Mesothelial cell of epicardium (in vitro differentiated cells): ENCODE measurements at regions not wholly inside any gene's neighbourhood (a gene's known extent, or its start where the extent isn't known, plus 50 kb on each side); places are given as distances from the start of the nearest gene placed in this dataset. TPM values are rescaled to one million over a fixed set of nuclear protein-coding genes. Genes with fewer than 3 reads are reported as not detected.
"Not testable (repeated sequence)": the region's sequence is repeated elsewhere in the genome, so short reads cannot be mapped to it uniquely, and the experiment has no call there.

ENCODE experiments used
- DNase-seq, 2 experiments: peaks; one replicate each; pipeline ENCODE4 v3.0.0; 2021; ENCODE audit warnings: low spot score in 2 of 2; ENCODE audit not compliant: unreplicated experiment in 2 of 2
- H3K27ac Mint-ChIP-seq: 2 replicates; pipeline ENCODE4 v1.8.0; 2021; ENCODE audit warnings: mixed read lengths
- H3K27me3 Mint-ChIP-seq: 2 replicates; pipeline ENCODE4 v1.8.0; 2021; ENCODE audit warnings: low read depth, mixed read lengths
- H3K36me3 Mint-ChIP-seq: 2 replicates; pipeline ENCODE4 v1.8.0; 2021; ENCODE audit warnings: mixed read lengths
- H3K4me1 Mint-ChIP-seq: 2 replicates; pipeline ENCODE4 v1.8.0; 2021; ENCODE audit warnings: mixed read lengths
- H3K4me3 Mint-ChIP-seq: 2 replicates; pipeline ENCODE4 v1.8.0; 2021; ENCODE audit warnings: mild to moderate bottlenecking, moderate library complexity, mixed read lengths
- H3K9me3 Mint-ChIP-seq: 2 replicates; pipeline ENCODE4 v1.8.0; 2021; ENCODE audit warnings: mixed read lengths
- microRNA-seq: library from miRNA; unstranded; fragments of <30 nt; microRNA quantifications from one replicate; pipeline ENCODE4 v1.2.0, GENCODE V29; 2021; ENCODE audit warnings: inconsistent platforms, mixed read lengths
- TF ChIP-seq, protein P1 (sequence below): fragments of 200-600 bp; sonication (generic); IDR thresholded peaks from one replicate; pipeline ENCODE4 v1.5.0; 2021; ENCODE audit warnings: antibody characterized with exemption; ENCODE audit not compliant: unreplicated experiment

DNA sequence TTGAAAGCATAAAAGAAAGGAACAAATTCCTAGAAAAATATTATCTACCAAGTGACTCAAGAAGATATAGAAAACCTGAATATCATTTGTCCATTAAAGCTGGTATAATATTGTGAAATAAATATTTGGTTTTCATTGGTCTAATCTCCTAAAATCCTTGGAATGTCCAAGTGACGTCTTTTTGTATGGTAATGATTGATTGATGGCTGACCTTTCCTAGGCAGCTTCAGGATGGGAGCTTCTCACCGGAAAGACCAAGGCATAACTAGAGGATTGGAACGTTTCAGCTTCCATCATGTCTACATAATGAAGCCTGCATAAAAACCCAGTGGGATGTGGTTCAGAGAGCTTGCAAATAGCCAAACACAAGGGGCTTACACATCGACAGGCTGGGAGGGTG, 57.6 kb upstream of the MAN1A1 start:
- DNase-seq = no peak
- Mint-ChIP-seq H3K9me3 (peaks cover 36% of the 10 kb centered on the region), H3K4me1 (no peaks in the 10 kb centered on the region), H3K4me3 (no peak overlapping the region), H3K36me3 (peaks cover 5% of the 10 kb centered on the region), H3K27me3 (no peaks in the 10 kb centered on the region), H3K27ac (no peak overlapping the region)
- TF ChIP-seq, protein P1, sequence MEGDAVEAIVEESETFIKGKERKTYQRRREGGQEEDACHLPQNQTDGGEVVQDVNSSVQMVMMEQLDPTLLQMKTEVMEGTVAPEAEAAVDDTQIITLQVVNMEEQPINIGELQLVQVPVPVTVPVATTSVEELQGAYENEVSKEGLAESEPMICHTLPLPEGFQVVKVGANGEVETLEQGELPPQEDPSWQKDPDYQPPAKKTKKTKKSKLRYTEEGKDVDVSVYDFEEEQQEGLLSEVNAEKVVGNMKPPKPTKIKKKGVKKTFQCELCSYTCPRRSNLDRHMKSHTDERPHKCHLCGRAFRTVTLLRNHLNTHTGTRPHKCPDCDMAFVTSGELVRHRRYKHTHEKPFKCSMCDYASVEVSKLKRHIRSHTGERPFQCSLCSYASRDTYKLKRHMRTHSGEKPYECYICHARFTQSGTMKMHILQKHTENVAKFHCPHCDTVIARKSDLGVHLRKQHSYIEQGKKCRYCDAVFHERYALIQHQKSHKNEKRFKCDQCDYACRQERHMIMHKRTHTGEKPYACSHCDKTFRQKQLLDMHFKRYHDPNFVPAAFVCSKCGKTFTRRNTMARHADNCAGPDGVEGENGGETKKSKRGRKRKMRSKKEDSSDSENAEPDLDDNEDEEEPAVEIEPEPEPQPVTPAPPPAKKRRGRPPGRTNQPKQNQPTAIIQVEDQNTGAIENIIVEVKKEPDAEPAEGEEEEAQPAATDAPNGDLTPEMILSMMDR = no peak

DNA sequence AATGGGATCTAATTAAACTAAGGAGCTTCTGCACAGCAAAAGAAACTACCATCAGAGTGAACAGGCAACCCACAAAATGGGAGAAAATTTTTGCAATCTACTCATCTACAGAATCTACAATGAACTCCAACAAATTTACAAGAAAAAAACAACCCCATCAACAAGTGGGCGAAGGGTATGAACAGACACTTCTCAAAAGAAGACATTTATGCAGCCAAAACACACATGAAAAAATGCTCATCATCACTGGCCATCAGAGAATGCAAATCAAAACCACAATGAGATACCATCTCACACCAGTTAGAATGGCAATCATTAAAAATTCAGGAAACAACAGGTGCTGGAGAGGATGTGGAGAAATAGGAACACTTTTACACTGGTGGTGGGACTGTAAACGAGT, 55.6 kb upstream of the MAN1A1 start:
- not testable (repeated sequence) for H3K27ac Mint-ChIP-seq, DNase-seq, H3K27me3 Mint-ChIP-seq, H3K4me3 Mint-ChIP-seq, H3K4me1 Mint-ChIP-seq, H3K36me3 Mint-ChIP-seq
- H3K9me3 Mint-ChIP-seq = peaks cover 35% of the 10 kb centered on the region

Small RNAs in the stretch of these regions (microRNA-seq; reads per million reads assigned to microRNA genes)
- not detected for gene MIR3144
